Esophagus muscularis mucosa (tissue), 4 donors: ENCODE measurements at regions not wholly inside any gene's neighbourhood (a gene's known extent, or its start where the extent isn't known, plus 50 kb on each side); places are given as distances from the start of the nearest gene placed in this dataset.

Experiments used
- EP300 ChIP-seq: sonication (generic); formaldehyde crosslinking; IDR thresholded peaks from one replicate; pipeline ENCODE4 v1.6.1; 2017; ENCODE audit warnings: antibody characterized with exemption
- POLR2AphosphoS5 ChIP-seq, 2 donors: sonication (generic); formaldehyde crosslinking; IDR thresholded peaks; one replicate each; pipeline ENCODE4 v1.6.1; 2017; ENCODE audit warnings: antibody characterized with exemption in 2 of 2
- TF ChIP-seq, protein P1 (sequence below), 3 experiments: fragments of 200-600 bp in 2 of 3; fragments of 450-650 bp in 1 of 3; sonication (generic) in 2 of 3; IDR thresholded peaks; one replicate each; pipeline ENCODE4 v1.5.1; 2017 to 2019; ENCODE audit warnings: antibody characterized with exemption in 3 of 3, mild to moderate bottlenecking in 2 of 3, moderate library complexity in 1 of 3

GRCh38 chr6:40262363-40262762 is 324.8 kb downstream of the LRFN2 start:
- TF ChIP-seq, protein P1, sequence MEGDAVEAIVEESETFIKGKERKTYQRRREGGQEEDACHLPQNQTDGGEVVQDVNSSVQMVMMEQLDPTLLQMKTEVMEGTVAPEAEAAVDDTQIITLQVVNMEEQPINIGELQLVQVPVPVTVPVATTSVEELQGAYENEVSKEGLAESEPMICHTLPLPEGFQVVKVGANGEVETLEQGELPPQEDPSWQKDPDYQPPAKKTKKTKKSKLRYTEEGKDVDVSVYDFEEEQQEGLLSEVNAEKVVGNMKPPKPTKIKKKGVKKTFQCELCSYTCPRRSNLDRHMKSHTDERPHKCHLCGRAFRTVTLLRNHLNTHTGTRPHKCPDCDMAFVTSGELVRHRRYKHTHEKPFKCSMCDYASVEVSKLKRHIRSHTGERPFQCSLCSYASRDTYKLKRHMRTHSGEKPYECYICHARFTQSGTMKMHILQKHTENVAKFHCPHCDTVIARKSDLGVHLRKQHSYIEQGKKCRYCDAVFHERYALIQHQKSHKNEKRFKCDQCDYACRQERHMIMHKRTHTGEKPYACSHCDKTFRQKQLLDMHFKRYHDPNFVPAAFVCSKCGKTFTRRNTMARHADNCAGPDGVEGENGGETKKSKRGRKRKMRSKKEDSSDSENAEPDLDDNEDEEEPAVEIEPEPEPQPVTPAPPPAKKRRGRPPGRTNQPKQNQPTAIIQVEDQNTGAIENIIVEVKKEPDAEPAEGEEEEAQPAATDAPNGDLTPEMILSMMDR (IDR thresholded peaks at IDR 0.05): no peak
- no peak for TF ChIP-seq POLR2AphosphoS5 (IDR thresholded peaks at IDR 0.05)
- no peak for TF ChIP-seq EP300
